WTC11 (cell line): ENCODE measurements at regions not wholly inside any gene's neighbourhood (a gene's known extent, or its start where the extent isn't known, plus 50 kb on each side); places are given as distances from the start of the nearest gene placed in this dataset.

Experiments used
- CREB1 ChIP-seq: sonication (generic); formaldehyde crosslinking; IDR thresholded peaks from 2 replicates; pipeline ENCODE4 v1.8.0; 2023; ENCODE audit warnings: mild to moderate bottlenecking, missing genetic modification reagents
- GABPB1 ChIP-seq: sonication (generic); formaldehyde crosslinking; IDR thresholded peaks from 2 replicates; pipeline ENCODE4 v1.8.1; 2023; ENCODE audit warnings: mild to moderate bottlenecking, missing genetic modification reagents
- GRHL2 ChIP-seq: fragments of 250-450 bp; sonication (Bioruptor Pico); IDR thresholded peaks from 2 replicates; pipeline ENCODE4 v1.8.0; 2022; ENCODE audit warnings: mild to moderate bottlenecking, moderate library complexity; ENCODE audit not compliant: insufficient replicate concordance, severe bottlenecking
- IRF2 ChIP-seq: sonication (generic); formaldehyde crosslinking; IDR thresholded peaks from 2 replicates; pipeline ENCODE4 v1.8.0; 2022; ENCODE audit warnings: low read depth, missing genetic modification reagents, borderline replicate concordance
- NFE2L1 ChIP-seq: sonication (generic); formaldehyde crosslinking; IDR thresholded peaks from 2 replicates; pipeline ENCODE4 v1.8.1; 2023; ENCODE audit warnings: missing genetic modification reagents
- SMAD3 ChIP-seq: sonication (generic); formaldehyde crosslinking; IDR thresholded peaks from 2 replicates; pipeline ENCODE4 v1.8.0; 2022; ENCODE audit warnings: missing genetic modification reagents, mild to moderate bottlenecking, borderline replicate concordance
- SP1 ChIP-seq: sonication (generic); formaldehyde crosslinking; conservative IDR thresholded peaks from 2 replicates; pipeline ENCODE4 v1.8.1; 2022; ENCODE audit warnings: missing genetic modification reagents
- ZNF138 ChIP-seq: sonication (generic); formaldehyde crosslinking; conservative IDR thresholded peaks from 2 replicates; pipeline ENCODE4 v1.8.1; 2022; ENCODE audit warnings: mild to moderate bottlenecking, moderate library complexity, missing genetic modification reagents
- TF ChIP-seq, protein P1 (sequence below): fragments of 200-600 bp; IDR thresholded peaks from 2 replicates; pipeline ENCODE4 v1.8.0; 2022; ENCODE audit warnings: antibody characterized with exemption
- TF ChIP-seq, protein P2 (sequence below): sonication (generic); formaldehyde crosslinking; IDR thresholded peaks from 2 replicates; pipeline ENCODE4 v1.8.1; 2023; ENCODE audit warnings: mild to moderate bottlenecking, missing genetic modification reagents, moderate library complexity
- TF ChIP-seq, protein P3 (sequence below): sonication (generic); formaldehyde crosslinking; IDR thresholded peaks from 2 replicates; pipeline ENCODE4 v1.8.0; 2022; ENCODE audit warnings: mild to moderate bottlenecking, missing genetic modification reagents

DNA sequence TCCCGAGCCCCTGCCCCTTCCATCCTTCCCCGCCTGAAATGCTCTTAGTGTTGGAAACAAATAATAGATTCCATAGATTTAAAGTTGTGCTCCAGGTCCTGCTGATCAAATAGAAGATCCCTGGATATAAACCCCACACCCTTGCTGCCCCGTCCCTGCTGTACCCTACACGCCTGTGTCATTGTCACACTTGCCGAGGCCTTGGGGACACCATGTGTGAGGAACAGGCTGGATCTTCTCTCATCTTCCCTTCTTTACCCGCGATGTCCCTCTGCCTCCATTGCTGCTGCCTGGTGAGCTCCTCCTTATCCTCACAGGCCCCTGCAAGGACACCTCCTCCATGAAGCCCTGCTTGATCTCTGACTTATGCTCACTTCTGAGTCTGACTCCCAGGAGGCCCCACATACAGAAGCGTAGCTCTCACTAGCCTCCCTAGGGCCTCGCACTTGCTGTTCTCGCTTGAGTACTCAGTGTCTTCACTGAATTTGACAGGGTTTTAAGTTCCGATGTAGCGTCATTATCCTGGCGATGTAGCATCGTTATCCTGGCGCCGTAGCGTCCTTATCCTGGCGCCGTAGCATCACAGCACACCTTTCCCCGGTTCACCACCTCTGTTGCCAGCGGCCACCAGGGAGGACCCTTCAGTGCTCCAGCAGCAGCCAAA is 221.9 kb downstream of the NDUFA10 start:
- TF ChIP-seq ZNF138 (CRISPR knock-in tag) (no peak), SP1 (no peak), NFE2L1 (CRISPR knock-in tag) (no peak), GRHL2 (CRISPR knock-in tag) (no peak), SMAD3 (CRISPR knock-in tag) (no peak), IRF2 (no peak), CREB1 (CRISPR knock-in tag) (no peak), GABPB1 (no peak)
- TF ChIP-seq, protein P1, sequence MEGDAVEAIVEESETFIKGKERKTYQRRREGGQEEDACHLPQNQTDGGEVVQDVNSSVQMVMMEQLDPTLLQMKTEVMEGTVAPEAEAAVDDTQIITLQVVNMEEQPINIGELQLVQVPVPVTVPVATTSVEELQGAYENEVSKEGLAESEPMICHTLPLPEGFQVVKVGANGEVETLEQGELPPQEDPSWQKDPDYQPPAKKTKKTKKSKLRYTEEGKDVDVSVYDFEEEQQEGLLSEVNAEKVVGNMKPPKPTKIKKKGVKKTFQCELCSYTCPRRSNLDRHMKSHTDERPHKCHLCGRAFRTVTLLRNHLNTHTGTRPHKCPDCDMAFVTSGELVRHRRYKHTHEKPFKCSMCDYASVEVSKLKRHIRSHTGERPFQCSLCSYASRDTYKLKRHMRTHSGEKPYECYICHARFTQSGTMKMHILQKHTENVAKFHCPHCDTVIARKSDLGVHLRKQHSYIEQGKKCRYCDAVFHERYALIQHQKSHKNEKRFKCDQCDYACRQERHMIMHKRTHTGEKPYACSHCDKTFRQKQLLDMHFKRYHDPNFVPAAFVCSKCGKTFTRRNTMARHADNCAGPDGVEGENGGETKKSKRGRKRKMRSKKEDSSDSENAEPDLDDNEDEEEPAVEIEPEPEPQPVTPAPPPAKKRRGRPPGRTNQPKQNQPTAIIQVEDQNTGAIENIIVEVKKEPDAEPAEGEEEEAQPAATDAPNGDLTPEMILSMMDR, result no peak
- TF ChIP-seq, protein P2, sequence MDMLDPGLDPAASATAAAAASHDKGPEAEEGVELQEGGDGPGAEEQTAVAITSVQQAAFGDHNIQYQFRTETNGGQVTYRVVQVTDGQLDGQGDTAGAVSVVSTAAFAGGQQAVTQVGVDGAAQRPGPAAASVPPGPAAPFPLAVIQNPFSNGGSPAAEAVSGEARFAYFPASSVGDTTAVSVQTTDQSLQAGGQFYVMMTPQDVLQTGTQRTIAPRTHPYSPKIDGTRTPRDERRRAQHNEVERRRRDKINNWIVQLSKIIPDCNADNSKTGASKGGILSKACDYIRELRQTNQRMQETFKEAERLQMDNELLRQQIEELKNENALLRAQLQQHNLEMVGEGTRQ (CRISPR knock-in tag), result no peak
- TF ChIP-seq, protein P3, sequence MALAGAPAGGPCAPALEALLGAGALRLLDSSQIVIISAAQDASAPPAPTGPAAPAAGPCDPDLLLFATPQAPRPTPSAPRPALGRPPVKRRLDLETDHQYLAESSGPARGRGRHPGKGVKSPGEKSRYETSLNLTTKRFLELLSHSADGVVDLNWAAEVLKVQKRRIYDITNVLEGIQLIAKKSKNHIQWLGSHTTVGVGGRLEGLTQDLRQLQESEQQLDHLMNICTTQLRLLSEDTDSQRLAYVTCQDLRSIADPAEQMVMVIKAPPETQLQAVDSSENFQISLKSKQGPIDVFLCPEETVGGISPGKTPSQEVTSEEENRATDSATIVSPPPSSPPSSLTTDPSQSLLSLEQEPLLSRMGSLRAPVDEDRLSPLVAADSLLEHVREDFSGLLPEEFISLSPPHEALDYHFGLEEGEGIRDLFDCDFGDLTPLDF, result no peak
